Tongue (tissue), 1 donor: ENCODE measurements at regions not wholly inside any gene's neighbourhood (a gene's known extent, or its start where the extent isn't known, plus 50 kb on each side); places are given as distances from the start of the nearest gene placed in this dataset.

ENCODE experiments used
- DNase-seq: peaks from one replicate; pipeline ENCODE4 v3.0.0-alpha.2; 2015

DNA sequence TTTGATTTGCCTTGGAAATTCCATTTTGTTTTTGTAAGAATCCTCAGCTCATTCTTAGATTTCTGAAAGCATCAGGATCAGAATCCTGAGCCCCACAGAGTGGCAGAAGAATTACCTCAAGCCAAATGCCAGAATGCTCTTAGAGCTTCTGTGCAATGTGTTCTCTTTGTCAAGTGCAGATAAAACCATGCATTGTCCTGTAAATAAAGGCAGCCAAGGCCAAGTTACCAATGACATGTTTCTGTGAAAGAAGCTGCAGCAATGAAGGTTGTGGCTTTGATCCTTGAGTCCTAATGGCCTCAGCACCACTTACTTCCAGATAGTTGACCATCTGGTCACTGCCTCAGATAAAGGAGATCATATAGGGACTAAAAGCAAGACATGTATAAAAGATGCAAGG lies 343.3 kb upstream of the AKR1E2 start:
- no peak for DNase-seq

DNA sequence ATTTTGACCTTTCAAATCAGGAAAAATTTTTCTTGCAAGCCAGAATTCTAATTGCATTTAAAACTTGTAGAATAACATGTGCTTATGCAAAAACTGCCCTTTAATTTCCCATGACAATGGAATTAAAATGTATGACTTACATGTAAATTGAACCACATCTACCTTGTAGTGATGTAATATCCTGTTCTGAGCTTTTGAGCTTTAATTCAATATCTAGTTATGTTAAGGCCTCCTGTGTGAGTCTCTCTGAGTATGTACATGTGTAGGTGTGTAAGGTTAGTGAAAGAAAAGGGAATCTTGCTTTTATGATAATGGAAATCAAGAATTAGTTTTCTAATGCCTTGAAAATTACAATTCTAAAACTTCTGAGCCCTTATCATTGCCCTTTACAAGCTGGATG lies 344.8 kb upstream of the AKR1E2 start:
- no peak for DNase-seq

DNA sequence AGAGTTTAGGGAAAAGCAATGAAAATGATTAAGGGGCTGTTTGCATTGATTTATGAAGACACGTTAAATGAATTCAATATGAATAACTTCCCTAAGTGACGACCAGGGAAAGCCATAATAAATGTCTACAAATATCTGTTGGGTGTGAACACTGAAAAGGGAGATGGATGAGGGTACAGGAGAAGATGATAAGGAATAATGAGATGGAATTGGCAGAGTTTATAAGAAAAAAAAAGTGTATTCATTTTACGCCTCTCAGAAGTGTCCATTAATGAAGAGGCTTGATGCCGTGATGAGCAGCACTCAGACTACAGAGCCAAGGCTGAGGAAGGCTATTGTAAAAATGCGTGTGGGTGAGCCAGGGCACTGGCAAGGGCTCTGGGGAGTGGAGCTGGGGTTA lies 346.7 kb upstream of the AKR1E2 start:
- DNase-seq, result no peak

DNA sequence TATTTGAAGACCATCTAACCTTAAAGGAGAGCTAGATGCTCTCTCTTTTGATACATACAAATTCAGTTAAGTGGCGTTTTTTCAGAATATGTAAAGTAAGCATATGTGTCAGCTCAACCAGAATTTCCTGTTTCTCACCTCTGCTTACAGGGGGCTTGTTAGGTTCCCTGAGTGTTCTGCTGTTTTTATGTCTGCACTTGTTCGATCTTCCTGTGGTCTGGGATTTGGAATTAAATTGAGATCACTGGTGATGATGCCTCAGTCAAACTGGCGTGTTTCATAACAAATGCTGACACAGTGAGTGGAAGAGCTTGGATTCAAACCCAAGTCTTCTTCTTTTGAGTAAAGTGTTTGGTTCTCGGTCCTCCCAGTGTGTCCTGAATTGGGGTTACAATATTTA lies 348.3 kb upstream of the AKR1E2 start:
- DNase-seq, result no peak

DNA sequence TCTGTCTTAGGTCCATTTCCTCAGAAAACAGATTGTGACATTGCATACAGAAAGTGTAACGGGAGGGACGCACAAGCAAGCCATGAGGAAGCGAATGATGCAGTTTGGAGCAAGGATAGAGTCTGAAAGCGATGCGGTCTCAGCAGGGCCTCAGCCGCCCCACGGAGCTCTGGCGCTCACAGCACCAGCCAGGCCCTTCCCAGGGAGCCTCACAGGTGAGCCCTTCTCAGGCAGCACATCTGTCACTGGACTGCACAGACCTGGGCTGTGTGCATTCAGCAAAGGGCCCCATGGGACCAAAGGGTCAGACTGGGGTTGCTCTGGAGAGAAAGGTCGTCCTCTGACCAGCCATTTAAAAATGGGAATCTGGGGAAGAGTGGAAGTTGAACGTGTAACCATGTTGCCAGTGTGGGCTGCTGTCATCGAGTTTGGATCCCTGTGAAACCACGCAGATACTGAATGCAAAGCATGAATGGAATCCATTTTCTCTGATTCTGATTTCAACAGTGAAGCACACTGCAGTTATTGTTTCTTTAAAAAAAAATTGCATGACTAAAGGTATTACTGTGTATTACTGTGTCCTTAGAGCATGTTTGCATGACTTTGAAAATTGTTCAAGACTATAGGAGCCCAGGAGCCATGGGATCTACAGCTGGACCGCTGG lies 350.0 kb upstream of the AKR1E2 start:
- no peak for DNase-seq

DNA sequence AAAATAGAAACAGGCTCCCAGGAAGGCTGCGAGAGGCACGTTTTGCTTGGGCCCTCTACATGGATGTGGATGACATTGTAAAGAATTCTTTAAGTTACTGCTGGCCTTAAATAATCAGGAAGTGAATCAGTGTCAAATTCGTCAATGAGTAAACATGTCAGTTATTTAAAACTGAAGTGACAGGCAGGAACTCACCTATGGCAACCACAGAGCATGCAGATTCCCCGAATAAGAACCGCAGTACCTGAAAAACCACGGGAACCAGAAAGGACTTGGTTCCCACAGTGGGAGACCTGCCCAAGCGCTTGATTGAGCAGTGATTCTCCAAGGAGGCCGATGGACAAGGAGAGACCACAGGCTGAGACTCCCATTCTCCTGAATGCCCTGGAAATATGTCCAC lies 351.2 kb upstream of the AKR1E2 start:
- no peak for DNase-seq

DNA sequence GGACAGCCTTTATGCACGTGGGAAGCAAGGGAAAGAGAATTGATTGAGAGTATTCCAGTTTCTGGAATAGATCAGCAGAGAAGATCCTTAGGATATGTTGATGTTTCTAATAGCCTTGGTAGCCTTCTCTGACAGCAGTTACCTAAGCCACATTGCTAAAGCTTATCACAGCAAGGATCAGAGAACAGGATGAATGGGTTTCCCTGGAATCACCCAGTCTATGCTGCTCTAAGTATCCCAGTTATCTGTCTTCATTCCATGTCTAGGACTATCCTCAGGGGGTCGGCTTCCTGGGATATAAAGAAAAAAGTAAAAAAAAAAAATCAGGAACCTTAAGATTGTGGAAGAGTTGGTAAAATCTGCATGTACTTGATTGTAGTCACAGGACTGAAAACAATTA lies 352.0 kb upstream of the AKR1E2 start:
- no peak for DNase-seq

DNA sequence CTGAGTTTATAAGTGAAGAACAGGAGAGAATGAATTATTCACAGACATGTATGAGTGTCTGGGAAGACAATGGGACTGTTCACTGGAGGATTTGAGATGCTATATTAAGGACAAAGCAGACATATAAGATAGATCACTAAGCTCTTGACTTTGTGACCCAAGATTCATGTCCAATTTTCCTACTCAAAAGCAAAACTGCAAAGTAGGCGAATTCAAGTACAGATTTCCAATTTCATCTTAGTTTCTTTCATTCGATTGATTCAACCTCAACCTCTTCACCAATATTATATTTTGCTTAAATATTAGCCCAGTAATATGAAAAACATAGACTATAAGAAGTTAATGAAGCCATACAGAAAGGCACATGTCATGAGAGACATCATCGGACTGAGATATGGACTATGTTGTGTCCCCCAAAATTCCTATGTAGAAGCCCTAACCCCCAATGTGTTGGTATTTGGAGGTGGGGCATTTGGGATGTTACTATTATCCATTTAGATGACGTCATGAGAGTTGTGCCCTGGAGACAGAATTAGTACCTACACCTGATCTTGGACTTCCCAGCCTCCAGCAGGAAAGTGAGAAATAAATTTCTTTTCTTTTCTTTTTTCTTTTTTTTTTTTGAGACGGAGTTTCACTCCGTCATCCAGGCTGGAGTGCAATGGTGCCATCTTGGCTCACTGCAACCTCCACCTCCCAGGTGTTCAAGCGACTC lies 353.7 kb upstream of the AKR1E2 start:
- no peak for DNase-seq

DNA sequence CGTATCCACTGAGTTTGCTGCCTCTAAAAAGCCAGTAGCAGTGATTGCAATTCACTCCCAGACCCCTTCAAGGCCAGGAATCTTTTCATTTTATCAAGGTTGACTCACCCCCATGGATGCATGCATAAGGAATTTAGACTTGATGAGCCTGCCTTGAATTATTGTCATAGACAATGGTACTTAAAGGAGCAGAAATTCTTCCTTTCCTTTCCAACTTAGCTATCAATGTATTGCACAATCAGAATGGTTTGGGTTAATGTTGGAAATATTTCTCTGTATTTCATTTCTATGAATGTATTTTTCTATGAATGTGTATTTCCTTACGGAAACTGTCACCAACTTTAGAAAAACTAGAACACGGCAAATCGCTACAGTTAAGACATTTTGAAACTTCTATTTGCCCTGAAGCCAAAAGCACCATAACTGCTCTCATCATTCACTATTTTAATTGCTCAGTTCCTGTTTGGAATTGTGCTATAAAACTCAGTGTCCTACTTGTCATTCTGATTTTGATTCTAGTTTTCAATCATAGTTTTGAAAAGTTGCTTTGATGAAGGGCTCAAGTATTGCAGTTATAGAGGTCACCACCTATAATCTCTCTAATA lies 355.7 kb upstream of the AKR1E2 start:
- DNase-seq, result no peak

DNA sequence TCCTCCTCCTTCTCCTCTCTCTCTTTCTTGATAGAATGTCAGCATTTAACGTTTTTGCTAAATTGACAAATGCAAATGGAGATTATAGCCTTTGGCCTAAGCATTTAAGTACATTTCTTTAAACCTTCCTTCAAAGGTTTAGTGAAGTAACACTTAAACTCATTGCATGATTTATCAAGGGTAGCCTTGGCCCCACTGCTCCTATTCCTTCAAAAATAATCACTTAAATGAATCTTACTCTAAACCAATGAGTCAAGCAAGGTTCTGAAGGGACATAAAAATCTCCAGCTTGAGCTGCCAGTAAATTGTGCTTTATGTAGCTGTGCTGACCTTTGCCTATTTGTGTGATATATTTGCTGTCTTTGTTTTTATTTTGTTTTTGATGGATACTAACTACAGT lies 358.5 kb upstream of the AKR1E2 start:
- no peak for DNase-seq

DNA sequence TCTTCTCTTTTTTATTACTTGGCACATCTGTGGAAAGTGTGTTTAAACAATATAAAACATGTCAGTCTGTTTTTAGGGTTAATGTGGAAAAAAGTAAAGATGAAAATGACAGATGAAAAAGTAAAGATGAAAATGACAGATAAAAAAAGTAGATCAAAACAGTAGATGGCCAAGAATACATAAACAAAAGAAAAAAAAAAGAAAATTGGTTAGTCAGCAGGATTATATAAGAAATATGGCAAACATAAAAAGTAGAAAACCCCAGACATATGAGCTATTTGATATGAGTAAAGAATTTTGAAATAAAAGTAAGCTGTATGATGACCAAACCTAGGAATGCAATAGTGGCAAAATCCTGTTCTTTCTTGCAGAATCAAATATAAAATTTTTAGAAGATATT lies 365.7 kb upstream of the AKR1E2 start:
- DNase-seq, result no peak

DNA sequence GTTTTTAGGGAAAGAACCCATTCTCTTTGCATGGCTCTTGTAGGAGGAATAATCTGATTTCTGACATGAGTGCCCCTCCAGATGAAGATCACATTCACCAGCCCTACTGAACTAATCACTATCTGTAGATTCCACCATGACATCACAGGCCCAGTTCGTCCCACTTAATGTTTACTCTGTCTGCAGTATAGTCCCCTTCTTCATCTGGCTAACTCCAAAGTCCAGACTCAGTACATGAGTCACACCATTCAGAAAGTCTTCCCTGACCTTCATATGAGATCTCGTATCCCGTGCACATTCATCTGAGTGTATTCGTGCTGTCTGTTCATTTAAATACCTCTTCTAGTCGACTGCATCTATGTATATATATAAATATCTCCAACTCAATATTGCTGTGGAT lies 366.5 kb upstream of the AKR1E2 start:
- DNase-seq, result no peak

DNA sequence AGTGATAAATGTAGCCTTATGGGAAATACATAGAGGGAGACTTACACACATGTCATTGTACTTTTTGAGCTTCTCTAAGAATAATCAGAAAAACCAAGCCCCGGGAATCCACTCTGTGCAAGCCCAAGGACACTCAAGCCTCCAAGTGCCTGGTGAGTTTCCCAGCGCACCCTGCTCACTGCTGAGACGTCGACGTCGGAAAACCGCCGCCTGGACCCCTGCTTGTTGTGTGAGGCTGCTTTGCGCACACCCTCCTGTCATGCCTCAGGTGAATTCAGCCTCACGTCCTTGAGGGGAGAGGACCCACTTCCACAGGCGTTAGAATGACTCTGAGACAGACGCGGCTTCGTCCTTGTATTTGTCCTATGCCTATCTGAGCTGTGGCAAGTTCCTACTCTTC lies 368.4 kb upstream of the AKR1E2 start:
- no peak for DNase-seq

DNA sequence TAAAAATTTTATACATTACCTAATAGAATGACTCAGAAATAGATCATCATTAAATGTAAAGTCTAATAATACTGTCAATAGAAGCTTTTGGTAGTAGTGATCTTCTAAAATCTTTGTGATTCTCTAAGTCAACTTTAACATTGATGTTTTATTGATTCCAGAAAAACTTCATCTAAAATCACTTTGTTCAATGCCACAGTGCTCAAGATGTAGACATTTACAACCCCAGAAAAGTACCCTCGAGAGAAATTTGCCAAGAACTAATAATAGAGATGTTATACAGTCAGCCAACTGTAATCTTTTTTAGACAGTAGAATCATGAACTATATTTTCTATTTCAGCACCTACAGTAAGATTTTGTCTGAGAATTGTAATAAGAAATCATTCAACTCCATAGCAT lies 369.2 kb upstream of the AKR1E2 start:
- no peak for DNase-seq

DNA sequence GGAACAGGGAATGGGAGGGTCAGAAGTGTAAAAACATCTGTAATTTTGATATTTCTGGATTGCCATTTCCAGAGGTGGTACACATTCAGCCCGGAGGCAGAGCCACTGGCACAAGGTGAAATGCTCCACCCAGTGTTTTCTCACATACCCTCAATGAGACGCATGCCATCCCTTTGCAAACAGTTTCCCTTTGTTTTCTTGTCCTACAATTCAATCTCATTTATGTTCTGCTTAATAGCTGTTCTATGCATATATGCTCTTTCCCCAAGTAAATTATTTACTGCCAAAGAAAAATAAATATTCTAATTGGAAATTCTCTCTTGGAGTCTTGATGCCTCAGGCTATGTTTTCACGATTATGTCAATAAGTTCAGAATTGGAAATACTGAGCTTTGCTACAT lies 369.7 kb upstream of the AKR1E2 start:
- DNase-seq, result no peak

DNA sequence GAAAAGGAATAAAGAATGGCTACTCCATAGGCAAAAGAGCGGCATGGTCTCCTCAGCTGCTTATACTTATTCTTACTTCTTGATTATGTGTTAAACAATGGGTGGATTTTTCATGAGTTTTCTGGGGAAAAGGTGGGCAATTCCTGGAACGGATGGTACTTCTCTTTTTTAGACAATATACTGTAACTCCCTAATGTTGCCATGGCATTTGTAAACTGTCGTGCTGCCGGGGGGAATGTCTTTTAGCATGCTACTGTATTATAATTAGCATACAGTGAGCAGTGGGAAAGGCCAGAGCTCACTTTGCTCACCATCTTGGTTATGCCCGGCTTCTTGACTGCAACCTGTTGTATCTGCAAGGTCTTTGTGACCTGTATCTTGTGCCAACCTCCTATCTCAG lies 372.1 kb upstream of the AKR1E2 start:
- DNase-seq, result no peak

DNA sequence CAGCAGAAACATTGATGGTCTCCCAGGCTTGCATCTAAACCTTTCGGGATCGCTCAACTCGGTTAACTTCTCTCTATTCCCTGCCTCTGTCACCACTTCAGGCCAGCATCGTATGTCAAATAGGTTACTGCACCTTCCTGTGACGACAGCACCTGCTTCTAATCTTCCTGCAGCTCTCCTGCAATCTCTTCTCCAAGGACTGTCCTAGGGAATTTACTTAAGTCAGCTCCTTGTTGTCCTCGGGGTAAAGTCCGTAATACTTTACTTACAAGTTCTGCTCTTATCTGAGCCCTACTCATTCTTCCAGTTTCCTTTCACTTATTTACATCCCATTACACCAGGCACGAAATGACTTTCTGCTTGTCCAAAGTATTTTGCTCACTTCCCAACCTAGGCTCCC lies 372.7 kb upstream of the AKR1E2 start:
- DNase-seq, result no peak

DNA sequence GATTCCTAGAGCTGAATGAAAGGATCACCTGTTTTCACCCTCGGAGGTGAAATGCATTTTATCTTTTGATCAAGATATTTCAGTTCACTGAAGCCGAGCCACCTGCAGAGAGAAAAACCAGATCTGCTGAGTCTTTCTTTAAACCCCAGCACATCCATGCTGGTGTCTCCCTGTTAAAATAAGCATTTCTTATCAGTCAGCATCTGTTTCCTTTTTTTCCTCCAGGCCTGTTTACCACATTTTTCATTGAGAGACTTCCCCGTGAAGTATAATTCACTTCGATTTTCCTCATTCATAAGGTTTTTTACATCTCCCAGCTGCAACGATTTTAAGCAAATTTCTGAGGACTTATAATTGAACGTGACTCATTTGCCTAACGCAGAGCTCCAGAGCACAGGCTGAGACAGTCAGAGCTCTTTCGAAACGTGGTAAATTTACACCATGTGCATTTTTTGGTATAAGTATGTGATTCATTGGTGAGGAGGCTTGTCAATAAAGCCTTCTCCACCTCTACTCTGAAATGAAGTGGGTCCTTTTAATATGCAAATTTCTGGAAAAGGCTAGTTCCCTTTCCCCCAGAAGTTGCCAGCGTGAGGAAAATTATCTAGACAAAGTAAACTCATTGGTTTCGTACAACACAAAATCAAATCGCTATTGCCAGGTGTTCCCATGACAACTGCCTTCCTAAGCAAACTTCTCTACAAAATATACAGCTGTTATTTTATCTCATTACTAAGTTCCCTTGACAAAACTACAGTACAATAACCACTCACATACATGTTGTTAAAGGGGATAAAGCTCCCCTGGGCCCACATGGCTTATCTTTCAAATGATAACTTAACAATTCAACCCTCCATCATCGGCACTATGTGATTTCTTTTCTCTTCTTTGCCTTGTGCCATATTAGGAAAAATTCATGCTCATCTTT lies 374.8 kb upstream of the AKR1E2 start:
- DNase-seq, result peak; percentile 55

DNA sequence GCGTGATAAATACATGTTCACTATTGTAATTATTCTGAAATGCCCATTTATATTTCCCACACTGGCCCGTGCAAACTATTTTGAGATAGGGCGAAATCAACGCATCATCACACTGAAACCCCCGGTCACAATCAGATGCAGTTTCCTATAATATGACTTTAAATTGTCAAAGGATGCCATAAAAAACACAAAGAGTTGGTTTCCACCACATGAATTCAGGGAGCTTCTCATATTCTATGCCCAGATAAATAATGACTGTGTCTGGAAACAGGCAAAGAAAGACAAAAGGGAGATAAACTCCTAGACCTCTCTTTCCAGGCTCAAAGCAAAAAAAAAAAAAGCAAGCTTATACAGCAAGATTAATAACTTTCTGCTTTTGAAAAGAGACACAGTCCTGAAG lies 375.8 kb upstream of the AKR1E2 start:
- DNase-seq, result no peak

DNA sequence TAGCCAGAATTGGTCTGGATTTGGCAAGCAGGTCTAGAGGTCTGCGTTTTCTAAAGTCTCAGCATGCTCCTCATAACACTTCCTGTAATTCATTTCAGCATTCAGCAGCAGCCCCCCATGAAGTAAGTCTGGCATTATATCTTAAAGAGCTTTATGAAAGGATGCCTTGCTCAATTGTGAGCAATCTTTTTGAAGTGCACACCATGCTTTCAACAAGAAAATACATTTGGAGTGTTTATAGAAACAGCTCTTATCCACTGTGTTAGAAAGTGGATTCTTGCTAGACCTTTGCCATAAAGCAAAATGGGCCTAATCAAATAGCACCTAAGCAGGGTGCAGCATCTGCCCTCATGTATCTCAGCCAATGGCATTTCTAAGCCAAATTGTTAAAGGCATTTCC lies 378.0 kb upstream of the AKR1E2 start:
- no peak for DNase-seq

DNA sequence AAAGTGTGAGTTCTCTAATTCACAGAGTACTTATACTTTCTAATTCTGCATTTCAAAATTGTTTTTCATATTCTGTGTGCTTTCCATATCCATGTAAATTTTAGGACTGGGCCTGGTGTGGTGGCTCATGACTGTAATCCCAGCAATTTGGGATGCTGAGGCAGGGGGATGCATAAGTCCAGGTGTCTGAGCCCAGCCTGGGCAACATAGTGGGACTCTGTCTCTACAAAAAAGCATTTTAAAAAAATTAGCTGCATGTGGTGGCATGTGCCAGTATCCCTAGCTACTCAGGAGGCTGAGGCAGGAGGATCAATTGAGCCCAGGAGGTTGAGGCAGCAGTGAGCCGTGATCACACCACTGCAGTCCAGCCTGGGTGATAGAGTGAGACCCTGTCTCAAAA lies 382.6 kb upstream of the AKR1E2 start:
- DNase-seq, result no peak

DNA sequence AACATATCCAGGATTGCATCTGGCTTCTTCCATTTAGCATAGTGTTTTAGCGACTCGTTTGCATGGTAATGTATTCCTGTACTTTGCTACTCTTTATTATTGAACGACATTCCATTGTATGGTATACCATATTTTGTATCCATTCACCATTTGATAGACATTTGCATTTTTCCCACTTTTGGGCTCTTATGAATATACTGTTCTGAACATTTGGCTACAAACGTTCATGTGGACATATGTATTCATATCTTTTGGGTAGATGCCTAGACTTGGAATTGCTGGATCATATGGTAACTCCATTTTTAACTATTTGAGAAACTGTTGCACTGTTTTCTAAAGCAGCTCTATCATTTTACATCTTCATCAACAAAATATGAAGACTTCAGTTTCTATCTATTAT lies 383.7 kb upstream of the AKR1E2 start:
- DNase-seq, result no peak

DNA sequence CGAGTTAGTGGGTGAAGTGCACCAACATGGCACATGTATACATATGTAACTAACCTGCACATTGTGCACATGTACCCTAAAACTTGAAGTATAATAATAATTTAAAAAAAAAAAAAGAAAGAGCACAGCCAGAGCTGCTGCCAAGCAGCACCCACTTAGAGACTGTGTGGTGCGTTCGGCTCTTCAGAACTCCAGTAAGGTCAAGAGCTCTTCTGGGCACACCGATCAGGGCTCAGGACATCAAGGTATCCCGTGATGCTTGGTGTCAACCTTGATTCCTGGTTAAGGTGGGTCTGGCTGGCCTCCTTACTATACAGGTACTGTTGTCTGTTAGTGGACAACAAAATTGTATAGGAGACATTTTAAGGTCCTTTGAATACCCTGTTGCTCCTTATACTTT lies 385.7 kb upstream of the AKR1E2 start:
- no peak for DNase-seq
